GM03348 (cell line): ENCODE measurements at regions not wholly inside any gene's neighbourhood (a gene's known extent, or its start where the extent isn't known, plus 50 kb on each side); places are given as distances from the start of the nearest gene placed in this dataset.

Source experiments
- DNase-seq: peaks from one replicate; pipeline ENCODE4 v3.0.0; 2012; ENCODE audit warnings: low spot score

DNA sequence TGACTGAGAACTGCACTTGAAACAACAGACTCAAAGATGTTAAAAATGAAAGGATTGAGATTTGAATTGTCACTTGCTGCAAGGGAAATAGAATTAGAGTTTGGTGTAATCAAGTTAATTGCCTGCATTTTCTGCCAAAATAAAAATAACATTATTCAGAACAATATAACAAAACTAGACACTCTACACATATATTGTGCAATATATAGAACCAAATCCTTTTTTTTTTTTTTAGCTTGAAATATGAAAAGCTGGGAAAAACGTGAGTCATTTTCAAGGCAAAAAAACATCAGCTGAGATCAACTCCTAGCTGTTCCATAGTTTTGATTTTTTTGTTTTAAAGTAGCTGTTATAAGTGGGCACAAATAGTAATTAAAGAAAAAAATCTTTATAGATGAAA, 561.5 kb downstream of the DNAJB9 start:
- no peak for DNase-seq

DNA sequence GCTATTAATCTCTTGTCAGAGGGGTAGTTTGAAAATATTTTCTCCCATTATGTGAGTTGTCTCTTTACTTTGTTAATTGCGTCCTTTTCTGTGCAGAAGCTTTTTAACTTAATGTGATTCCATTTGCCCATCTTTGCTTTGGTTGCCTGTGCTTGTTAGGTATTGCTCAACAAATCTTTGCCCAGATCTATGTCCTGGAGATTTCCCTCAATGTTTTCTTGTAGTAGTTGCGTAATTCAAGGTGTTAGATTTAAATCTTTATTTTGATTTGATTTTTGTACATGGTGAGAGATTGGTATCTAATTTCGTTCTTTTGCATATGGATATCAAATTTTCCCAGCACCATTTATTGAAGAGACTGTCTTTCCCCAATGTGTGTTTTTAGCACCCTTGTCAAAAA, 567.2 kb downstream of the DNAJB9 start:
- DNase-seq, result no peak

DNA sequence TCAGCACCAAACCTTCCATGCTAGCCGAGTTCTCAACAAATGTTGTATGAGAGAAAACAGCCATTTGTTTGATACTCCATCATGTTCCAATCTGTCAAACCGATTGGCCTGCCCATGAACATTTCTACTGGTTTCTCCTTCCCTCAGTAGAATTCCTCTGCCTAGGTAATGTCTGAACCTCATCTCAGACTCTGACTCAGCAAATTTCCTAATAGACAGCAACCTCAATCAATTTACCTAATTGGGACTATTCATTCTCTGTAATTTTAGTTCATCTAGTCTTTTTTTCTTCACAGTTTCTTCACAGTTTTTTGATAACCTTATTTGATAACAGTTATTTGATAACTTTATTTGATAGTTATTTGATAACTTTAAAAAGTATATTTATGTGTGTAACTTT, 585.1 kb downstream of the DNAJB9 start:
- DNase-seq, result no peak

DNA sequence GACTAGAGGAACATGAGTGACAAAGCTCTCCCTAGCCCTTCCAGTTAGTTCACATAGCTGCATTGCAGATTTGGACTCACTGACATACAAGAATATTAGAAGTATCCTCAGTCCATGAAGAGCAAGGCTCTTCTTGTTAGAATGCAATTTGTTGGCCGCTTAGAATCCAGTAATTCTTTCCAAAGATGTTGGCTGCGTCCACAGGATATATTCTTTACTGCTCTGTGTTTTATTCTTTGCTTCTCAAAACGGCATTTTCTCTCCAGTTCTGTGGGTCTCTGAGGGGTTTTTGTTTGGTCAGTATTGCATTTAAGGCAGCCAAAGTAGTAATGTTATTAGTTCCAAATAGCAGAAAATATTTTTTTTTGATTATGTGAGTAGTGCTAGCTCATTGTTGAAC, 588.6 kb downstream of the DNAJB9 start:
- DNase-seq, result no peak

DNA sequence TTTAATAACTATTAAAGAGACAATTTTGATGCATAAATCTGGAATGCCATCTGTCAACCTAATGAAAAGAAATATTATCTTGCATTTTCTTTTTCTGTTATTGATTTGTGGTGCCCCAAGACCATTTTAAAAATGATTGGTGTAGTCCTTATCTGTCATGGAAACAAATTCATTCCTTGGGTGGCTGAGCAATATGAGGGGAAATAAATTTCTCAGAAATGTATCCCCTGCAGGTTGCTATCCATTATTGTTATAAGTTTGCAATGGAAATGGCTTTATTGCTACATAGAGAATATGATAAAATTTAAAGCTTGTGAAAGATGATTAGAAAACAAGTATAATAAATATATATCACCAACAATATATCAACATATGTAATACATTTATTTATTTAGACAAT, 607.0 kb downstream of the DNAJB9 start:
- DNase-seq, result no peak

DNA sequence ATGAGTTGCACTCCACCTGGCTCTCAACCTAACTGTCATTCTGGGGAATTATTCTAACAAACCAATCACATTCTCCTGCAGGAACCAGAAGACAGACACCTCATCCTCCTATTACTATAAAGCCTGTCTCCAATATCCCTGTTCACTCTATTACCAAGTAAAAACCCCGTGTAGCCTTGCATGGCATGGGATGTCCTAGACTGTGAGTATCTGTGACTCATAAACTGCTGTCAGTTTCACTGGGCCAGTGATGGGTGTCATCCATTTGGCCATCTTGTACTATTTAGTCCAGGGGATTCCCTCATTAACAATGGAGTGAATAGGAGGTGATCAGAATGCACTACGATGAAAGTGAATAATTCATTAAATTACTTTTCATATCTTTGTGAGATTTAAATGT, 608.7 kb downstream of the DNAJB9 start:
- no peak for DNase-seq

DNA sequence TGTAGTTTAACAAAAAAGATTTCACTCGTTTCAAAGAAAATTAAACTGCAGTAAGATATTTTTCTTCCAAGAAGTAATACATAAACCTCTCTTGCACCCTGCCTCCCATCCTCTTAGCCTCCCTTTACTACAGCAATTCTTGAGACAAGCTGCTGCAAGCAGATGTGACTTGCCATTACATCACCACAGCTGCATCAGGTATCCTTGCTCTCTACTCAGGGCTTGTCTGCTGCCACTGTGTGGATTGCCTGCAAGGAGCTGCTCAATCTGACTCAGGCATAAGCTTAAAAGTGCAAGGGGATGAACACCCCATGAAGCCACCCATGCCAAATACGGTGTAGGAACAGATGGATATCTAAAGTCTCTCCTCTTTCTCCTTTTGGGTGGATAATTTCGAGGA, 609.9 kb downstream of the DNAJB9 start:
- no peak for DNase-seq

DNA sequence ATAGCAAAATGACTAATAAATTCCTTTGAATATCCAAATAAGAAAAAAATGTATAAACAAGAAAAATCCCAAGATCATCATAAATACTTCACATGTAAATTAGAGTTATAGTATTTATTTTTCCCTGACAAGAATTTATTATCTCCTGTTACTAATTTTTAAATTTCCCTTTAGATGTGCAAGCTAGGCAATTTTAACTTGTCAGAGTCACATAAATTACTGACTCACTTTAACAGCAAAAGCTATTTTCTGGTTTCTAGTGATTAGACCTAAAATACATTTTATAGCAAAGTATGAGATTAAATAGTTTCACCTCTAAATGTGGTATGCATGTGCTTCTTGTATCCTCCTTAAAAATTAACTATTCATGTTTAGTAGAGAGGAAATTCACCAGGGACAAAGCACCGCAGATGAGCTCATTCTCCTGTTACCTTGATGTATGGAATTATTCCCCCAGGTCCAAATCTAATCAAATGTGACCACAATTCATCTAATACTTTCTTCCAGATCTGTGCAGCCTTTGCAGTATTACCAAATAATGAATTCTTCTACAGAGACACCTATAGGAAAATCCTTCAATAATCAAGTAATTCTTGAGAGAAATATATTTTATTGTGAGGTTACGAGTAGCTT, 621.2 kb downstream of the DNAJB9 start:
- DNase-seq, result no peak

DNA sequence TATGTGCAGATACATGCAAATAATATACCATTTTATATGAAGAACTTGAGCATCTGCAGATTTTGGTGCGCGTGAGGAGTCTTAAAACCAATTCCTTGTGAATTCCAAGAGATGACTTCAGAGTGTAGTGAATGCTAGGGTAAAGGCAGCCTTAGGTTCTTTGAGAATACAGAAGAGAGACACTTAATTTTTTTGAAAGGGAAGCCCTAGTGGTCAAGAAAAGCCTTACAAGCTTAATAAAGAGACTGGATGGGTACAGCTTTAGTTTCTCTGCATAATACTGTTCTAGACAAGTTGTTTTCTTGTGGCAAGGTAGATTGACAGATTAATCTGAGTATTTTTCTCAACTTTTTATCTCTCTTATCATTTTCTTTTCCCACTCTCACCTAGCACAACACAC, 636.5 kb downstream of the DNAJB9 start:
- DNase-seq, result no peak

DNA sequence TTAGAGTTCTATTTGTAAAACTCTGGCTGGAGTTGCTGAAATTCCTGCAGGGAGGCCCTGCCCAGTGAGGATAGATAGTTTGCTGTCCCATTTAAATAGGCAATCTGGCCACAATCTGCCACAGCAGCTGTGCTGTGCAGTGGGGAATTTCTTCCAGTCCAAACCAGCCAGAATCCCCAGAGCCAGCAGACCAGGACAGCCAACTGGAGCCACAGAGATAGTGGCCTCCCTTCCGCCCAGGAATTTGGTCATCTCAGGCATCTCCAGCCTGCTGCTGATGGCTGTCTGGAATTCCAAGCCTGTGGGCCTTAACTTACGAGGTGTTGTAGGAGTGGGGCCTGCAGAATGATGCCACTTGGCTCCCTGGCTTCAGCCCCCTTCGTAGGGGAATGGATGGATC, 643.4 kb downstream of the DNAJB9 start:
- no peak for DNase-seq

DNA sequence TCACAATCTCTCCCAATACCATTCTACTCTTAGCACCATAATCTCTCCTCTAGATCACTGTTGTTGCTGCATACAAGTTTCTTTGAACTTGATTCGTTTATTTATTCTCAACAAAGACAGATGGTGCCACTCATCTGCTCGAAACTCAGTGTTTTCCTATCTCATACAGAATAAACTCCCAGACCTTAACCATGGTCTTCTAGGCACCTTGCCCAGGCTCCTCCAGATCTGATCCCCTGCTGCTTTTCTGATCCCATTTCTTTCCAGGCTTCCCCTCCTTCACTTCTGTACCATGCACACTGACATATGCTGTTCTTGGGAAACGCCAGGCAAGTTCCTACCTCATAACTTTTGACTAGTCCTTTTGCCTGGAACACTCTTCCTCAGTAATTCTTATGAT, 645.7 kb downstream of the DNAJB9 start:
- DNase-seq, result no peak

DNA sequence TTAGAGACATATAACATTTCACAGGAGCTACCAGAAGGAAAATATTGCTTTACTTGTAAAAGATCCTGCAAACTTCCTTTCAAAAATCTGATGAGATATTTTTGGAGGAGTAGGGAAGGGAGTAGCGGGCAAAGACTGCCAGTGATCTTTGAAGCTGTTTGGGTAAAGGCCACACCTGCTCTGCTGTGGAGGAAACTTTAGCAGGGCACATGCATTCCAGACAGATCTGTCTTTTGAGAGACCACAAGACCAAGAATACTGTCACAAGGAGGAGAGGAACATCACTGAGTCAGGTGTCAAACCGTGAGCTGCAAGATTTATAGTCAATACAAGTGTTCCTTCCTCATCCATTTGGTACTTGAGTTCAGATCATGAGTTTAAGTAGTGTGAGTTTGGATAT, 654.4 kb downstream of the DNAJB9 start:
- DNase-seq, result no peak

DNA sequence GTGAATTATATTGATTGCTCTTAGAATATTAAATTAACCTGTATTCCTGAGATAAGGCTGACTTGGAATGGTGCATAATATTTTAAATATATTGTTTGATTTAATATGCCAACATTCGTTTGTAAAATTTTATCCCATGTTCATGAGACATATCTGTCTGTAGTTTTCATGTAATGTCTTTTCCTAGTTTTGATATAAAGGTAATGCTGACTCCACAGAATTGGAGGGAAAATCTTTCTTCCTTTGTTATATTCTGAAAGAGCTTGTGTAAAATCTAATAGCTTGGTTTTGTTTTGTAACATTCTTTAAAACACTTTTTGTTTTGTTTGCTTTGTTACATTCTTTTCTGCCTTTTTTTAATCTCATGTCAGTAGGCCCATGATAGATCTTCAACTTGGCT, 657.0 kb downstream of the DNAJB9 start:
- no peak for DNase-seq

DNA sequence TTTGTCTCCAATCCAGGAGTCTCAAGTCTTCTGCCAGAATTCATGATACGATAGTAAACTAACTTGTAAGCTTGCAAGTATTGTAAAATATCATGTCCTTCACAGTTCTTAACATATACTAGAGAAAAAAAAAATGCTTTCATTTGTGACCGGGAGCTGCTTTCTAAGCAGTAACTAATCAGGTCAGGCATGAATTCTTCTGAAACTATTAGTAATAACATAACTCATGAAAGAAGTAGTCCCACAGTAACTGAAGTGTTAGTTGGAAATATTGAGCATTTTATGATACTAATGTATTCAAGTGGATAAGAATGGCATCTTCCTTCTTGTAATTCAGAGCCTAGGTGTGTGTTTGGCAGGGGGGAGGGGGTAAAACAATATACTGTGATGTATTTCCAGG, 665.6 kb downstream of the DNAJB9 start:
- no peak for DNase-seq

DNA sequence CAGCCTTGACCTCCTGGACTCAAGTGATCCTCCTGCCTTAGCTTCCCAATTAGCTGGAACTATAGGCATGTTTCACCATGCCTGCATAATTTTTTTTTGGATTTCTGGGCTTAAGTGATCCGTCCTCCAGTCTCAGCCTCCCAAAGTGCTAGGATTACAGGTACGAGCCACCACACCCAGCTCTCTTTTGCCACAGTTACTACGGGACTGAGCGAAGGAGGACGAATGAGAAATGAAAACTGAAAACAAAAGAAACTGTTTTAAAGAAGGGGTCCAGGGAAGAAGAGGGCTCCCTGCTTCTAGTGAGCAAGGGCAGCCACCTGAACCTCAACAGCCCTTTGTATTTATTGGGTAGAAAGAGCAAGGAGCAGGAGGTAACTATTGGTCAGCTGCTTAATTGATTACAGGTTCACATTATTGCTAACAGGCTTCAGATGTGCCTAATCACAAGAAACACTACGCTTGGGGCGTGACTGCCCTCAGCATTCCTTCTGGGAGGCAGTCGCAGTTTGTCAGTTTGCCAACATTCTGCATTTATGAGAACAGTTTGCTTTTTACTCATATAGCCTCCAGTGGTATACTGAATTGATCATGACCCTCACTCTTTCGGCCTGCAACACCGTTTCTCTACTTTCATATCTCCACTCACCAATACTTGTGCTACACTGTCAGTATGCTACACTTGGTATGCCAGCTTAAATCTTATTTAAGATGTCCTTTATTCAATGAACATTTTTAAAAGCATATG, 676.8 kb downstream of the DNAJB9 start:
- no peak for DNase-seq

DNA sequence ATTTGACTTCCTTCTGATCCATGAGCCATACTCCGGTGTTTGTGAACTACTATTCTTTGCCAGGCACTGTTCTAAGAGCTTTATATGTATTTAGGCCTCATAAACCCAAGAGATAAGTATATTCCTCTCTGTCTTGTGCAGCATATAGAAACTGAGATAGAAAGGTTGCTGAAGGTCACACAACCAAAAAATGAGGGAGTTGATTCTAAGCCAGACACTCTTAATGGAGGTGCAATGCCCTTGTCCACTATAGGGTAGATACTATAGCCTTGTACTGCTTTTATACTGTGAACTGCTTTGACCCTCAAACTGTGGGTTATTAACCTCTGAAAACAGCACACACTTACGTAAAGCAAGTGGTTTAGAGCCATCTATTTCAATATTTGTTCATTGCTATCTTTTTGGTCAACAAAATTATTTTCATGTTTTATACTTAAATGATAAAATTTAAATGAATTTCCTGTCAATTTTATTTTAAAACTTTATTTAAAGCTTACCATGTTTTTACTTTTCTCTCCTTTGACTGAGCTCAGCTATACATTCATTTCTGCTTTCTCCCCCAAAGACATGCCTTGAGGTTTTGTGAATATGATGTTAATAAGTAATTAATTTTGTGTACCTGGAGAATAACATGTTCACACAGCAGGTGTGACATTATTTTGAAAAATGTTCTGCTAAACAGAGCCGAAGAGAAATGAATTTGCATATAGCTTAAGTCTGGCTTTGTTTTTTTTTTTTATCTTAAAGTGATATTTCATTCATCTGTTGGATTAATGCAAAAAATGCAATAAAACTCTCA, 687.3 kb downstream of the DNAJB9 start:
- no peak for DNase-seq

DNA sequence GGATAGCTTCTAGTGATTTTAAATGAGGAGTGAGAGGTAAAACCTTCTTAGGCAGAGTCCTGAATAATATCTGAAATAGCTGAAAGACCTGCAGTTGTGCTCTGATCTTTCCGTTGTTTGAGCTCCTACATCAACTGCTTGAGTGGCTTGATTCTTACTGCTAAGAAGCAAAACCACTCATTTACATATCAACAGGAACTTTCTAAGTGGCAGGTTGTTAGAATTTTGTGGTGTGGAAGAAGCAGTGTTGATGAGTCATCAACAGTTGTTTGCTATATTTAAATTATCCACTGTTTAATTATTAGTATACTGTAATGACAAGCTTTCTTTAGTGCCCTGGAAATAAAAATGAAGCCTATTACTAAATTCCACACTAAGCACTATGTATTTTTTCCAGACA, 689.5 kb downstream of the DNAJB9 start:
- no peak for DNase-seq

DNA sequence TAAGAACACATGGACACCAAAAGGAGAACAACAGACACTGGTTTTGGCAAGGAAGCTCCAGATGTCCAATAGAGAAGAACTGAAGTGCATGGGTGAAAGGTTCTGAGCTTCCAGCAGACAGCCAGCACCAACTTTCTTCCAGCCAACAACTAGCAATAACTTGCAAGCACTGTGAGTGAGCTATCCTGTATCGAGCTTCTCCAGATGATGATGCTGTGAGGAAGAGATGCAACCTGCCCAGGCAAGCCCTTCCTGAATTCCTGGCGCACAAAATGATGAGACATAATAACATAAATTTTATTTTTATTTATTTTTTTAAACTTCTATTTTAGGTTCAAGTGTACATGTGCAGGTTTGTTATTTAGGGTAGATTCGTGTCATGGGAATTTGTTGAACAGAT, 692.1 kb downstream of the DNAJB9 start:
- no peak for DNase-seq

DNA sequence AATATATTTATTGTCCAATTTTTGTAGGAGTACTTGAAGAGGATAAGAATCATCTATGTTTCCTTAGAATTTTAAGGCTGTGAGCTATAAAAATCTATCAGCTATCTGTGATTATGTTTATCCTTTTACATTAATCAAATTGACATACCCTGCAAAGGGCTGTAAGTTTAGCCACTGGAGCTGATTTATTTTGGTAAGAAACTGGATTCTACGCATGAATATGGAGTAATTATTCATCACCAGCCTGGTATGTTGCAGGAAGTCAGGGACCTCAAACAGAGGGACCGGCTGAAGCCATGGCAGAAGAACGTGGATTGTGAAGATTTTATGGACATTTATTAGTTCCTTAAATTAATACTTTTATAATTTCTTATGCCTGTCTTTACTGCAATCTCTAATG, 696.9 kb downstream of the DNAJB9 start:
- DNase-seq, result no peak

DNA sequence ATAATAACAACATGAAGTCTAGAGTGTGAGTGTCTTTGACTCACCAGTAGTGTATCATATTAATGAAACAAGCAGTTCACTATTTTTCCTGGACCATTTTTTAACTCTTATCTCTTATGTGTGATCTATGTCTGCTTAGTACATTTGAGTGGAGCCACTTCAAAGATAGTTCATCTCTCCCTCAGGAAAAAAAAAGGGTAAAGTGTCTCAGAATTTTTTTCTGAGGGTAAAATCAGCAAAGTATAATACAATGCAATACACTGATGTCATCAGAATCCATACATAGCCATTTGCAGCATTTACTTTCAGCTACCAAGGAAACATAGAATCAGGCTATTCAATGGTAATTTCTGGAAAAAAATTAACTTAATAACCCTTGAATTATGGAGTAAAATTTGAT, 706.7 kb downstream of the DNAJB9 start:
- no peak for DNase-seq

DNA sequence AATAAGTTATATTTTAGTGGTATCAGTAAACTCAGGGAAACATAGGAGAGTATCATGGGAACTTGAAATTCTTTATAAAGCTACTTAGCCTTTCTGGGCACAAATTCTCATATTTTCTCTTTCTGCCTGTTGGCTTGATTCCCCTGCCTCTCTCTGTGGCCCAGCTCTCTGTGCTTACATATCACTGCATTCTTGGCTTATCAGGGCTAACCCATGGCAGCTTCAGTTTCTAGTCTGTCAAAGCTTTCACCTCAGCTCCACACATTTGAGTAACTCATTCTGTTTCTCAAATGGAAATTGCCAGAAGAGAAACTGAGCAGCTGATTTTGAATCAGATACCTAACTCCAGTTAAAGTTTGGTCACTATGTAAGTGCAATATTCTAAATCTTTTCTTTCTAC, 713.1 kb downstream of the DNAJB9 start:
- DNase-seq, result no peak

DNA sequence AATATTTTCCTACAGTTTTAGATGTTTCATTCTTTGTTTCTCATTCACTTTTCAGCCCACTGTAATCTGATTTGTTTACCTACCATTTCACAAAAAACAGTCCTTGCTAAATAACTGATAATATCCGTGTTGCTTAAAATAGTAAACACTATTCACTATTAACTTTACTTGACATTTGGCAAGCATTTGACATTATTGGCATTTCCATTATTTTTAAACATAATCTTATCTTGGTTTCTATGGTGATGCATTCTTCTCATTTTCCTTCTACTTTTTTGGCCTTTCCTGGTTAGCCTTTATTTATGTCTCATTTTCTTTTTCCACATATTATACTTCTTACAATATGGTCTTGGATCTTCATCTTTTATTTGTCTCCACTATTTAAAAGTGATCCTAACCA, 715.3 kb downstream of the DNAJB9 start:
- DNase-seq, result no peak

DNA sequence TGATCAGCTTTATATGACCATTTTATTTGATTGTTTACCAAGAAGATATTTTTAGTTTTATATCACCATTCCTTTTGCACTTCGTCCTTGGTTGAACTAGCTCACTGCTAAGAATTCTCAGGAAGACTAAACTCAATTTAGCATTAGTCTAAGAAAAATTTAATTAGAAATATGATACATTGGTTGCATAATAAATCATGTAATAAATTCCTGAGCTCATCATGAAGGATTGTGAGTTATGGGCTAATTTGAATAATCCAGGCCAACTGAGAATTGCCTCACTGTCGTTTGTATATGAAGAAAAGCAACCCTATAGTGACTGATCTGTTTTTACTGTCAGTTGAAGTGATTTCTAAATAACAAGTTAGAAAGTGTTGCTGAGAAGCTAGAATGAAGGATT, 725.5 kb downstream of the DNAJB9 start:
- DNase-seq, result no peak
